ENCODE measurements at regions not wholly inside any gene's neighbourhood (a gene's known extent, or its start where the extent isn't known, plus 50 kb on each side); places are given as distances from the start of the nearest gene placed in this dataset.

DNA sequence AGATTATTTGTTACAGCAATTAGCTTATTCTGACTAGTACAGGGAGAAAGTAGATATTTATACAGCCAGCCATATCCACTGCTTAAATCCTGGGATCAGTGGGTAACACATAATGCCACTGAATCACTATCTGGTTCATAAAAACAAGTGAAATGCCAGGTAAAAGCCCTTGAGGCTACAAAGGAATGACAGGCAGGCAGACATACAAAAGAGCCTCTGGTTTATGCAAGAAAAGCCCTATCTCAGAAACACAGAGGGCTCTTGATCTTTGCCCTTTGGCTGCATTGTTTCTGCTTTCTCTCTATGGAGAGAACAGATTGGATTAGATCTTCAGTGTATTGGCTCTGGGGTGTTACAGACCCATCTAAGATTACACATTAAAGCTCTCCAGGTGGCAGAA lies 115.4 kb upstream of the GADL1 start:
- Histone ChIP-seq H3K23ac (ENCODE audit: low read depth, low read length) (no peak overlapping the region), H3K9me3 (ENCODE audit: control insufficient read depth, insufficient read depth, low read length) (no peaks in the 10 kb centered on the region), H3K36me3 (ENCODE audit: control insufficient read depth, insufficient read depth, low read length) (no peaks in the 10 kb centered on the region), H2AK5ac (ENCODE audit: low read depth, low read length) (no peak overlapping the region), H3K27ac (ENCODE audit: insufficient read depth, low read length) (no peak overlapping the region), H3K56ac (ENCODE audit: extremely low read depth, insufficient read depth, low read length) (no peak overlapping the region), H4K5ac (ENCODE audit: low read depth, low read length) (no peak overlapping the region), H3K9ac (ENCODE audit: low read depth, low read length) (no peak overlapping the region), H2BK15ac (ENCODE audit: low read depth, low read length) (no peak overlapping the region), H3K79me1 (ENCODE audit: low read depth in 1 of 2, low read length in 2 of 2) (no peaks in the 10 kb centered on the region), H2BK120ac (ENCODE audit: low read depth, low read length) (no peak overlapping the region), H3K9me1 (ENCODE audit: insufficient read depth, low read length) (peaks cover 4% of the 10 kb centered on the region), H2BK20ac (ENCODE audit: low read depth, low read length) (no peak overlapping the region), H3K18ac (ENCODE audit: low read depth, low read length) (no peak overlapping the region), H4K20me1 (ENCODE audit: insufficient read depth, low read length) (no peaks in the 10 kb centered on the region), H3K4me1 (ENCODE audit: control insufficient read depth, insufficient read depth, low read length) (no peaks in the 10 kb centered on the region; the same call in 1 of the 2 replicates), H3K4ac (ENCODE audit: low read depth, low read length) (no peak overlapping the region), H2AFZ (replicated peaks; ENCODE audit: low read length, poor library complexity) (no peak overlapping the region), H4K8ac (ENCODE audit: low read depth in 2 of 2, low read length in 2 of 2) (no peak overlapping the region), H3K4me2 (ENCODE audit: low read depth, low read length) (no peak overlapping the region), H4K91ac (ENCODE audit: insufficient read depth, low read depth, low read length) (no peak overlapping the region), H2AK9ac (replicated peaks; ENCODE audit: low read depth, low read length, poor library complexity) (no peak overlapping the region), H3K27me3 (ENCODE audit: control insufficient read depth, insufficient read depth, low read length) (no peaks in the 10 kb centered on the region), H3K4me3 (ENCODE audit: insufficient read depth, low read depth, low read length) (no peak overlapping the region), H2BK5ac (ENCODE audit: low read depth, low read length, poor library complexity, severe bottlenecking) (no peak overlapping the region), H3K14ac (replicated peaks; ENCODE audit: low read depth, low read length) (no peak overlapping the region)
- dilution Hi-C loops (cut with HindIII; ENCODE audit: low sequenced_read_pairs, unreplicated experiment), result no loop called here
- intact Hi-C loops (cut with micrococcal nuclease), result loop anchor here (1.0 kb wide), 1 partner anchor 40 kb away; no protein-coding TSS in a partner anchor
- in situ Hi-C loops (cut with MboI; ENCODE audit: low sequenced_read_pairs), result no loop called here
- TF ChIP-seq MAZ (IDR thresholded peaks at IDR 0.05; ENCODE audit: borderline replicate concordance, low read depth, low read length) (no peak), RAD21 (IDR thresholded peaks at IDR 0.05; ENCODE audit: low read length) (no peak), CEBPB (IDR thresholded peaks at IDR 0.05; ENCODE audit: low read depth, low read length) (no peak), SMC3 (IDR thresholded peaks at IDR 0.05; ENCODE audit: low read depth, low read length) (no peak), CTCF (conservative IDR thresholded peaks at IDR 0.05; ENCODE audit: low read depth, low read length) (no peak), RFX5 (IDR thresholded peaks at IDR 0.05; ENCODE audit: low read depth, low read length) (no peak), CHD1 (IDR thresholded peaks at IDR 0.05; ENCODE audit: low read depth, low read length) (no peak), POLR2A (IDR thresholded peaks at IDR 0.05; ENCODE audit: low read depth, low read length) (no peak), RCOR1 (IDR thresholded peaks at IDR 0.05; ENCODE audit: insufficient replicate concordance, low read length) (no peak), MAFK (IDR thresholded peaks at IDR 0.05; ENCODE audit: low read depth, low read length) (no peak), NFE2L2 (IDR thresholded peaks at IDR 0.05; ENCODE audit: low read depth, low read length) (no peak), BHLHE40 (IDR thresholded peaks at IDR 0.05; ENCODE audit: low read depth, low read length) (no peak), MXI1 (IDR thresholded peaks at IDR 0.05; ENCODE audit: borderline replicate concordance, low read depth, low read length) (no peak), FOS (IDR thresholded peaks at IDR 0.05; ENCODE audit: low read depth, low read length) (no peak)
- TF ChIP-seq, protein P1, sequence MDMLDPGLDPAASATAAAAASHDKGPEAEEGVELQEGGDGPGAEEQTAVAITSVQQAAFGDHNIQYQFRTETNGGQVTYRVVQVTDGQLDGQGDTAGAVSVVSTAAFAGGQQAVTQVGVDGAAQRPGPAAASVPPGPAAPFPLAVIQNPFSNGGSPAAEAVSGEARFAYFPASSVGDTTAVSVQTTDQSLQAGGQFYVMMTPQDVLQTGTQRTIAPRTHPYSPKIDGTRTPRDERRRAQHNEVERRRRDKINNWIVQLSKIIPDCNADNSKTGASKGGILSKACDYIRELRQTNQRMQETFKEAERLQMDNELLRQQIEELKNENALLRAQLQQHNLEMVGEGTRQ (IDR thresholded peaks at IDR 0.05; ENCODE audit: low read depth, low read length), result no peak
- TF ChIP-seq, protein P2, sequence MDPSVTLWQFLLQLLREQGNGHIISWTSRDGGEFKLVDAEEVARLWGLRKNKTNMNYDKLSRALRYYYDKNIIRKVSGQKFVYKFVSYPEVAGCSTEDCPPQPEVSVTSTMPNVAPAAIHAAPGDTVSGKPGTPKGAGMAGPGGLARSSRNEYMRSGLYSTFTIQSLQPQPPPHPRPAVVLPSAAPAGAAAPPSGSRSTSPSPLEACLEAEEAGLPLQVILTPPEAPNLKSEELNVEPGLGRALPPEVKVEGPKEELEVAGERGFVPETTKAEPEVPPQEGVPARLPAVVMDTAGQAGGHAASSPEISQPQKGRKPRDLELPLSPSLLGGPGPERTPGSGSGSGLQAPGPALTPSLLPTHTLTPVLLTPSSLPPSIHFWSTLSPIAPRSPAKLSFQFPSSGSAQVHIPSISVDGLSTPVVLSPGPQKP (IDR thresholded peaks at IDR 0.05; ENCODE audit: borderline replicate concordance, low read depth, low read length), result no peak
- ChIA-PET POLR2A (ENCODE audit: unreplicated experiment) (no interaction called here), CTCF (no interaction called here)
- DNase-seq, result no peak
- no TSS peak for BruUV-seq (replicated peaks)
- ATAC-seq (ENCODE audit: low read depth), result no peak

Data from IMR-90 (cell line).